ENCODE measurements at regions not wholly inside any gene's neighbourhood (a gene's known extent, or its start where the extent isn't known, plus 50 kb on each side); places are given as distances from the start of the nearest gene placed in this dataset.
A peak's percentile ranks its signal among the peaks of the same experiment; 100 is the strongest.

GRCh38 chr7:17623546-17624185 is 316.6 kb downstream of the SNX13 start:
- Mint-ChIP-seq H3K4me3 (ENCODE audit: unreplicated experiment) (no peak overlapping the region), H3K27me3 (ENCODE audit: low read depth, unreplicated experiment) (no peaks in the 10 kb centered on the region), H3K27ac (ENCODE audit: unreplicated experiment) (no peak overlapping the region), H3K4me1 (ENCODE audit: low read depth, unreplicated experiment) (peaks cover 11% of the 10 kb centered on the region), H3K36me3 (ENCODE audit: low read depth, unreplicated experiment) (no peaks in the 10 kb centered on the region), H3K9me3 (ENCODE audit: unreplicated experiment) (no peaks in the 10 kb centered on the region)
- Histone ChIP-seq H3K36me3 (ENCODE audit: insufficient read depth, low read length) (no peaks in the 10 kb centered on the region), H3K27ac (ENCODE audit: low read depth, low read length) (peak overlapping the region; percentile 67), H3K4me3 (ENCODE audit: insufficient read depth, low read depth, low read length) (no peak overlapping the region), H3K4me1 (ENCODE audit: insufficient read depth, low read length) (peaks cover 20% of the 10 kb centered on the region), H3K9ac (ENCODE audit: low read length) (peak overlapping the region; percentile 6), H2AFZ (ENCODE audit: low read depth, low read length) (no peak overlapping the region), H3K4me2 (ENCODE audit: low read length) (peak overlapping the region; percentile 9), H3K27me3 (ENCODE audit: insufficient read depth, low read length) (no peaks in the 10 kb centered on the region), H4K20me1 (ENCODE audit: insufficient read depth, low read length) (no peaks in the 10 kb centered on the region), H3K9me3 (ENCODE audit: insufficient read depth, low read depth, low read length) (no peaks in the 10 kb centered on the region), H3K79me2 (ENCODE audit: insufficient read depth, low read length) (no peaks in the 10 kb centered on the region)
- peak; percentile 75 for DNase-seq (ENCODE audit: low read depth)
- TF ChIP-seq, protein P1, sequence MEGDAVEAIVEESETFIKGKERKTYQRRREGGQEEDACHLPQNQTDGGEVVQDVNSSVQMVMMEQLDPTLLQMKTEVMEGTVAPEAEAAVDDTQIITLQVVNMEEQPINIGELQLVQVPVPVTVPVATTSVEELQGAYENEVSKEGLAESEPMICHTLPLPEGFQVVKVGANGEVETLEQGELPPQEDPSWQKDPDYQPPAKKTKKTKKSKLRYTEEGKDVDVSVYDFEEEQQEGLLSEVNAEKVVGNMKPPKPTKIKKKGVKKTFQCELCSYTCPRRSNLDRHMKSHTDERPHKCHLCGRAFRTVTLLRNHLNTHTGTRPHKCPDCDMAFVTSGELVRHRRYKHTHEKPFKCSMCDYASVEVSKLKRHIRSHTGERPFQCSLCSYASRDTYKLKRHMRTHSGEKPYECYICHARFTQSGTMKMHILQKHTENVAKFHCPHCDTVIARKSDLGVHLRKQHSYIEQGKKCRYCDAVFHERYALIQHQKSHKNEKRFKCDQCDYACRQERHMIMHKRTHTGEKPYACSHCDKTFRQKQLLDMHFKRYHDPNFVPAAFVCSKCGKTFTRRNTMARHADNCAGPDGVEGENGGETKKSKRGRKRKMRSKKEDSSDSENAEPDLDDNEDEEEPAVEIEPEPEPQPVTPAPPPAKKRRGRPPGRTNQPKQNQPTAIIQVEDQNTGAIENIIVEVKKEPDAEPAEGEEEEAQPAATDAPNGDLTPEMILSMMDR (IDR thresholded peaks at IDR 0.05; ENCODE audit: insufficient read depth, low read depth, low read length) = no peak
- TF ChIP-seq EZH2 (IDR thresholded peaks at IDR 0.05; ENCODE audit: insufficient read depth, low read length) = no peak
- peak; percentile 49 for FAIRE-seq

- no peak for TF ChIP-seq EZH2 (IDR thresholded peaks at IDR 0.05; ENCODE audit: insufficient read depth, low read length)
- TF ChIP-seq, protein P1 (IDR thresholded peaks at IDR 0.05; ENCODE audit: insufficient read depth, low read depth, low read length) = no peak
- H4K20me1 ChIP-seq (ENCODE audit: insufficient read depth, low read length) = no peaks in the 10 kb centered on the region
- Mint-ChIP-seq H3K27ac (ENCODE audit: unreplicated experiment) (no peak overlapping the region), H3K4me3 (ENCODE audit: unreplicated experiment) (no peak overlapping the region), H3K9me3 (ENCODE audit: unreplicated experiment) (no peaks in the 10 kb centered on the region), H3K27me3 (ENCODE audit: low read depth, unreplicated experiment) (no peaks in the 10 kb centered on the region), H3K4me1 (ENCODE audit: low read depth, unreplicated experiment) (peaks cover 11% of the 10 kb centered on the region), H3K36me3 (ENCODE audit: low read depth, unreplicated experiment) (no peaks in the 10 kb centered on the region)
- no peaks in the 10 kb centered on the region for H3K9me3 ChIP-seq (ENCODE audit: insufficient read depth, low read depth, low read length)
- no peak overlapping the region for H2AFZ ChIP-seq (ENCODE audit: low read depth, low read length)
- H3K79me2 ChIP-seq (ENCODE audit: insufficient read depth, low read length) = no peaks in the 10 kb centered on the region
- peak overlapping the region; percentile 70 for H3K4me2 ChIP-seq (ENCODE audit: low read length)
- H3K27me3 ChIP-seq (ENCODE audit: insufficient read depth, low read length) = no peaks in the 10 kb centered on the region
- H3K9ac ChIP-seq (ENCODE audit: low read length) = peak overlapping the region; percentile 6
- FAIRE-seq (no peak), DNase-seq (ENCODE audit: low read depth) (no peak)
- no peaks in the 10 kb centered on the region for H3K36me3 ChIP-seq (ENCODE audit: insufficient read depth, low read length)
- peaks cover 20% of the 10 kb centered on the region for H3K4me1 ChIP-seq (ENCODE audit: insufficient read depth, low read length)
- no peak overlapping the region for H3K4me3 ChIP-seq (ENCODE audit: insufficient read depth, low read depth, low read length)
- peak overlapping the region; percentile 67 for H3K27ac ChIP-seq (ENCODE audit: low read depth, low read length)
These were observed 315.9 kb downstream of the SNX13 start for GRCh38 chr7:17624379-17624778.

- FAIRE-seq = peak; percentile 84
These were observed 315.3 kb downstream of the SNX13 start for GRCh38 chr7:17625043-17625442.

More at GRCh38 chr7:17625043-17625442, 315.3 kb downstream of the SNX13 start:
- TF ChIP-seq EZH2 (IDR thresholded peaks at IDR 0.05; ENCODE audit: insufficient read depth, low read length) = no peak
- TF ChIP-seq, protein P1 (IDR thresholded peaks at IDR 0.05; ENCODE audit: insufficient read depth, low read depth, low read length) = no peak
- H3K36me3 ChIP-seq (ENCODE audit: insufficient read depth, low read length) = no peaks in the 10 kb centered on the region
- peak overlapping the region; percentile 67 for H3K27ac ChIP-seq (ENCODE audit: low read depth, low read length)
- peaks cover 20% of the 10 kb centered on the region for H3K4me1 ChIP-seq (ENCODE audit: insufficient read depth, low read length)
- peak overlapping the region; percentile 15 for H3K4me3 ChIP-seq (ENCODE audit: insufficient read depth, low read depth, low read length)
- Mint-ChIP-seq H3K4me3 (ENCODE audit: unreplicated experiment) (no peak overlapping the region), H3K9me3 (ENCODE audit: unreplicated experiment) (no peaks in the 10 kb centered on the region), H3K4me1 (ENCODE audit: low read depth, unreplicated experiment) (peaks cover 11% of the 10 kb centered on the region), H3K36me3 (ENCODE audit: low read depth, unreplicated experiment) (no peaks in the 10 kb centered on the region), H3K27me3 (ENCODE audit: low read depth, unreplicated experiment) (no peaks in the 10 kb centered on the region), H3K27ac (ENCODE audit: unreplicated experiment) (peak overlapping the region; percentile 58)
- DNase-seq (ENCODE audit: low read depth) = peak; percentile 97
- peak overlapping the region; percentile 70 for H3K4me2 ChIP-seq (ENCODE audit: low read length)
- H2AFZ ChIP-seq (ENCODE audit: low read depth, low read length) = no peak overlapping the region
- no peaks in the 10 kb centered on the region for H3K9me3 ChIP-seq (ENCODE audit: insufficient read depth, low read depth, low read length)
- no peaks in the 10 kb centered on the region for H3K27me3 ChIP-seq (ENCODE audit: insufficient read depth, low read length)
- H3K9ac ChIP-seq (ENCODE audit: low read length) = peak overlapping the region; percentile 27
- H3K79me2 ChIP-seq (ENCODE audit: insufficient read depth, low read length) = no peaks in the 10 kb centered on the region
- no peaks in the 10 kb centered on the region for H4K20me1 ChIP-seq (ENCODE audit: insufficient read depth, low read length)

Data from astrocyte (in vitro differentiated cells and primary cell).